A673 (cell line): ENCODE measurements at regions not wholly inside any gene's neighbourhood (a gene's known extent, or its start where the extent isn't known, plus 50 kb on each side); places are given as distances from the start of the nearest gene placed in this dataset.

Source experiments
- BruUV-seq: library from RNA; stranded (reverse); fragments of 400-500 nt; replicated peaks from 2 replicates; lab custom pipeline; 2021; lab: Mats Ljungman, UMichigan
- CTCF ChIA-PET: fragments of 300-600 bp; sonication (Branson Sonifier 250); formaldehyde crosslinking; loops from one replicate; lab custom pipeline; 2022; ENCODE audit warnings: antibody characterized with exemption; lab: Charles Lee
- POLR2A ChIA-PET: fragments of 300-600 bp; sonication (Branson Sonifier 250); formaldehyde crosslinking; loops from one replicate; lab custom pipeline; 2022; ENCODE audit warnings: antibody characterized with exemption; ENCODE audit not compliant: low non-redundant PET; lab: Charles Lee
- DNase-seq: peaks from one replicate; pipeline ENCODE4 v3.0.0-alpha.2; 2015; ENCODE audit warnings: low spot score
- H3K27ac ChIP-seq: fragments of 200-600 bp; sonication (generic); 2 replicates; pipeline ENCODE4 v1.5.1; 2016; ENCODE audit warnings: mixed run types, low read depth, mild to moderate bottlenecking, mixed read lengths, antibody characterized with exemption, low read length; ENCODE audit not compliant: poor library complexity, severe bottlenecking
- H3K27me3 ChIP-seq: fragments of 200-600 bp; sonication (generic); replicated peaks from 2 replicates; pipeline ENCODE4 v1.6.1; 2017; ENCODE audit warnings: mixed run types, low read depth, mild to moderate bottlenecking, mixed read lengths, antibody characterized with exemption, low read length; ENCODE audit not compliant: insufficient read depth, poor library complexity
- H3K36me3 ChIP-seq: fragments of 200-600 bp; sonication (generic); 2 replicates; pipeline ENCODE4 v1.6.1; 2016; ENCODE audit warnings: mixed run types, mild to moderate bottlenecking, mixed read lengths, antibody characterized with exemption, low read length; ENCODE audit not compliant: insufficient read depth, poor library complexity, severe bottlenecking
- H3K4me1 ChIP-seq: fragments of 200-600 bp; sonication (generic); 2 replicates; pipeline ENCODE4 v1.6.1; 2017; ENCODE audit warnings: mixed run types, mild to moderate bottlenecking, mixed read lengths, antibody characterized with exemption, low read length; ENCODE audit not compliant: insufficient read depth, poor library complexity, severe bottlenecking
- H3K4me3 ChIP-seq: fragments of 200-600 bp; sonication (generic); 2 replicates; pipeline ENCODE4 v1.5.1; 2016; ENCODE audit warnings: low read depth, mixed run types, mild to moderate bottlenecking, mixed read lengths, low read length; ENCODE audit not compliant: poor library complexity, severe bottlenecking
- H3K9me3 ChIP-seq: fragments of 200-600 bp; sonication (generic); 2 replicates; pipeline ENCODE4 v1.6.1; 2016; ENCODE audit warnings: mixed run types, low read depth, mild to moderate bottlenecking, mixed read lengths, antibody characterized with exemption, low read length; ENCODE audit not compliant: poor library complexity, severe bottlenecking
- EZH2 ChIP-seq: fragments of 200-600 bp; sonication (generic); IDR thresholded peaks from 2 replicates; pipeline ENCODE4 v1.6.1; 2017; ENCODE audit warnings: borderline replicate concordance, low read depth, mild to moderate bottlenecking, mixed read lengths, antibody characterized with exemption, low read length; ENCODE audit not compliant: poor library complexity, severe bottlenecking
- intact Hi-C: fragments of 100-400 bp; cut with micrococcal nuclease; formaldehyde crosslinking; loops from one replicate; pipeline ENCODE4 v1.10.0; 2022; ENCODE audit not compliant: unreplicated experiment
- TF ChIP-seq, protein P1 (sequence below): fragments of 300-800, 200-600 bp; sonication (generic); conservative IDR thresholded peaks from 2 replicates; pipeline ENCODE4 v1.5.1; 2017; ENCODE audit warnings: low read depth, mild to moderate bottlenecking, antibody characterized with exemption, low read length, moderate library complexity, mixed read lengths

DNA sequence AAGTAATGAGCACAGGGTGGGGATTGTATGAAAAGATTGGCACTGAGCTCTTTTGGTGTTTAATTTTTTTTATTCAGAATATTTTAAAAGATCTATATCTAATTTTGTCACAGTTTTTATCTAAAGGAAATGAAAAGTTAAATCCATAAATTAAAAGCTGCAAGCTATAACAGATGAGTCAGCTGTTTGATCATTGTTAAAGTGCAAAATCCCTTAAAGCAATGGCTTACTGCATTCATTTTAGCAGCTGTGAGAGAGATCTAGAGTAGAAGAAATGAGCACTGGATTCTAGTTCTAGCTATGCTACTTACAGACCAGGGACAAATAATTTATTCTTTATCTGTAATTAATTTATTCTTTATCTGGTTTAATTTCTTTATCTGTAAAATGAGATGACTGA, 245.9 kb downstream of the CD109 start:
- BruUV-seq, result no TSS peak
- ChIA-PET POLR2A (no interaction called here), CTCF (no interaction called here)
- no peaks in the 10 kb centered on the region for H3K4me1 ChIP-seq
- no peak for DNase-seq
- no peak overlapping the region for H3K27ac ChIP-seq
- no peaks in the 10 kb centered on the region for H3K36me3 ChIP-seq
- no peaks in the 10 kb centered on the region for H3K9me3 ChIP-seq
- TF ChIP-seq, protein P1, sequence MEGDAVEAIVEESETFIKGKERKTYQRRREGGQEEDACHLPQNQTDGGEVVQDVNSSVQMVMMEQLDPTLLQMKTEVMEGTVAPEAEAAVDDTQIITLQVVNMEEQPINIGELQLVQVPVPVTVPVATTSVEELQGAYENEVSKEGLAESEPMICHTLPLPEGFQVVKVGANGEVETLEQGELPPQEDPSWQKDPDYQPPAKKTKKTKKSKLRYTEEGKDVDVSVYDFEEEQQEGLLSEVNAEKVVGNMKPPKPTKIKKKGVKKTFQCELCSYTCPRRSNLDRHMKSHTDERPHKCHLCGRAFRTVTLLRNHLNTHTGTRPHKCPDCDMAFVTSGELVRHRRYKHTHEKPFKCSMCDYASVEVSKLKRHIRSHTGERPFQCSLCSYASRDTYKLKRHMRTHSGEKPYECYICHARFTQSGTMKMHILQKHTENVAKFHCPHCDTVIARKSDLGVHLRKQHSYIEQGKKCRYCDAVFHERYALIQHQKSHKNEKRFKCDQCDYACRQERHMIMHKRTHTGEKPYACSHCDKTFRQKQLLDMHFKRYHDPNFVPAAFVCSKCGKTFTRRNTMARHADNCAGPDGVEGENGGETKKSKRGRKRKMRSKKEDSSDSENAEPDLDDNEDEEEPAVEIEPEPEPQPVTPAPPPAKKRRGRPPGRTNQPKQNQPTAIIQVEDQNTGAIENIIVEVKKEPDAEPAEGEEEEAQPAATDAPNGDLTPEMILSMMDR, result no peak
- H3K4me3 ChIP-seq, result no peak overlapping the region
- no peaks in the 10 kb centered on the region for H3K27me3 ChIP-seq
- intact Hi-C loops, result loop anchor here (1.0 kb wide), 1 partner anchor 8 kb away; no protein-coding TSS in a partner anchor

DNA sequence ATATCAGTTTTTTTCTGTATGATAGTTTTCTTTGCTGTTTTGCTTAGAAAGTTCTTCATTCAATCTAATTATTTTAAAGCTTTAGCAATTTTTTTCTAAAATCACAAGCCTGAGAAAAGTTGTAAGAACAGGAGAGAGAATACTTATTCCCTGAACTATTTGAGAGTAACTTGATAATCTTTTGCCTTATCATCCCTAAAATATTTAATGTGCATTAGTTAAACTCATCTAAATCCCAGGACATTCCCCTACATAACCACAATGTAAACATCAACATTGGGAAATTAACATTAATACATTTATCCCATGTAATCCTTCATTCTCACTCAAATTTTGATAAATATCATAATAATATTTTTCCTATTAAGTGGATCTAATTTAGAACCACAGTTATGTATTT, 241.8 kb downstream of the CD109 start:
- Histone ChIP-seq H3K27ac (no peak overlapping the region), H3K27me3 (no peaks in the 10 kb centered on the region), H3K36me3 (no peaks in the 10 kb centered on the region), H3K4me1 (no peaks in the 10 kb centered on the region), H3K4me3 (no peak overlapping the region), H3K9me3 (no peaks in the 10 kb centered on the region)
- POLR2A ChIA-PET, result no interaction called here
- intact Hi-C loops, result no loop called here
- no peak for DNase-seq
- no TSS peak for BruUV-seq
- CTCF ChIA-PET, result no interaction called here
- no peak for TF ChIP-seq EZH2
- TF ChIP-seq, protein P1, result no peak

DNA sequence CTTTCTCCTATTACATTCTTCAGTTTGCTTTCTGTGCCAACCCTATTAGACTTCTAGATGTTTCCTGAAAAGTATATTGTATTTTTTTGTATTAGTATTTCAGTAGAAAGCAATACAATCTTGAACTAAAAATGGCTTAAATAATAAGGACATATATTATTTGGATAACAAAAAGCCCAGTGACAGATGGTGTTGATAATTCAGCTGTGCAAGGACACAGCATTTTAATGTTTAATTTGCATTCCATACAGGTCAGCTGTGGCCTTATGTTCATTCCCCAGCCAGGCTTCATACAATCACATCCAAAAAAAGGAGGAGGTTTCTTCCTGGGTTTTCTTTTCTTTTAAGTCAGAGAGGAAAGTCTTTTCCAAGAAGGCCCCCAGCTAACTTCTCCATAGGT, 236.9 kb downstream of the CD109 start:
- Histone ChIP-seq H3K4me3 (no peak overlapping the region), H3K27me3 (no peaks in the 10 kb centered on the region), H3K9me3 (no peaks in the 10 kb centered on the region), H3K4me1 (no peaks in the 10 kb centered on the region), H3K27ac (no peak overlapping the region), H3K36me3 (no peaks in the 10 kb centered on the region)
- ChIA-PET POLR2A (no interaction called here), CTCF (no interaction called here)
- no peak for TF ChIP-seq EZH2
- TF ChIP-seq, protein P1, result no peak
- intact Hi-C loops, result no loop called here
- no TSS peak for BruUV-seq
- DNase-seq, result no peak
